ELF-1 (cell line): ENCODE measurements at regions not wholly inside any gene's neighbourhood (a gene's known extent, or its start where the extent isn't known, plus 50 kb on each side); places are given as distances from the start of the nearest gene placed in this dataset.

Experiments used
- DNase-seq: peaks from one replicate; pipeline ENCODE4 v3.0.0-alpha.2; 2016; ENCODE audit warnings: low read depth, low spot score

- DNase-seq = no peak
These were observed 389.2 kb upstream of the NUDT12 start for GRCh38 chr5:103951776-103952175.

DNA sequence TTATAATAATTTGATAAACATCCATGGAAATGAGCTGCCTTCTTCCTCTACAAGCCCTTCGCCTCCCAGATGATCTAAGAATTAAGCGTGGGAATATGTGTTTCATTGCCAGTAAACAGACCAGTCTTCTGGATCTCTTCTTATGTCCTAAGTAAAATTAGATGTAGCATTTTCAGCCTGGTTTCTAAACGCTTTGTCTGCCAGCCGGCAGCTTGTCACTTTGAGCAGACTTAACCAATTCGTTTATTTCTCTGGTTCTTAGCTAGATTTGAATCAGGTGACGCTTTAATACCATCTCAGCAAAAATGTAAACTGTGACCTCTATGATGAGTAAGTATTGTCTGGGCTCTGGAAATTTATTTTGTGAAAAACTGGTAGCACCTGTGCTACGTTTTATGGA, 380.6 kb upstream of the NUDT12 start:
- DNase-seq = no peak

DNA sequence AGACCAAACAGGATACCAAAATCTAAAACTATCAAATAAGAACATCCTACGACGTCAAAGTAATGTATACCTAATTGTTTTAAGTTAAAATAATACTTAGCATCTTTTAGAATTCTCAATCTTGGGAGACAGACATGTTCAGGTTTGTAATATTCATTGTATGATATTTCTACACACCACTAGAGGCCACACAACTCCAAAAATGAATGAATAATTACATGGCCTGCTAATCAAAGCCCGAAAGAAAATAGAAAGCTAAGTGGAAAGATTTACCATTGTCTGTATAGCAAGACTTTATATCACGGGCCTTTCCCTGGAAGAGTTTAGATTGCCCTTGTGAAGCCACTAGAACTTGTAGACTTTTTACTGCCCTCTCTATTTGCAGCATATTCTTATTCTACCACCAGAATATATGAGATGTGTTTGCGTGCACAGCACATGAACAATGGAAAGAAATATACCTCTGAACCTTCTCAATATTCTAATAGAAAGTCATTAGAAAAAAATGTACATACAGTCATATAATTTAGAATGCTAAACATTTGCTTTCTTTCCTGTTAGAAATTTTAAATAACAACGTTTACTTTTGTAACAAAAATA, 380.1 kb upstream of the NUDT12 start:
- DNase-seq = no peak

DNA sequence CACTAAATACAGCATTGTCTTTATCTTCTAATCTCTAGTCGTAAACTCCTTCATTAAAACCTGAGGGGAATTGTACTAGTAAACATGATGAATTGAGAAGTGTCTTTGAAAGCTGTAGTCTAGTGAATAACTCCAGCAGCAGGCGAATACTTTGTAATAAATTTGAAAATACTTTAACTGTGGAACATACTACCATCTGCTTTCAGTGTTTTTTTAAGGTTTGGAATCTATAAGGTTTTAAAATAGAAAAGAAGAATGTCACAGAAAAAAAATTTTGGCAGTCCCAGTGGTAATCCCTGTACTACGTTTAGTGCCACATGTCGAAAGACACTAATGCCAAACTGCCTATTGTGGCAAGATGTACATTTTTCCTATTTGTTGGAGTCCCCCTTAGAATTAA, 379.0 kb upstream of the NUDT12 start:
- no peak for DNase-seq

DNA sequence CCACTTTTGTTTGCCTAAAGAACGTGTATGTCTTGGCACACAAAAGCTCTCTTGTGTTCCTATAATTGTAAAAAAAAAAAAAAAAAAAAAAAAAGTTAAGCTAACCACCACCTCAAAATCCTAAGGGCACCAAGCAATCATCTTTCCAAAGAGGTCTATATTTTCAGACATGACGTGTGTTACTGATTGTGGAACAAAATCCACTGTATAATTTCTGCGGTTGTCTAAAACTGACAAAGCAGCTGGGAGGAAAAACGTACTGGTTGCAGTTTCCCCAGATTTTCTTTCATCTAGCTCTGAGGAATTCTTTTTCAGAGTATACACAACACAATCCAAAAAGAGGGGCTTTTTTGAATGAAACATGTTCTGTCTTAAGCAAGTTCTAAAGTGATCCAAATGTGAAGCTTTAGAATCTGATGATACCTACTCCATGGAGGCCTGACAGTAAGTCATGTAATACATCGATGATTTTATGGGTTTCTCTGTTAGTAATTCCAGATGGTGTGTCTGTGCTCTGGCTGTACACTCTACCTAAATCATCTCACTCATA, 375.6 kb upstream of the NUDT12 start:
- no peak for DNase-seq

- DNase-seq = no peak
These were observed 366.9 kb upstream of the NUDT12 start for GRCh38 chr5:103929338-103930013.

DNA sequence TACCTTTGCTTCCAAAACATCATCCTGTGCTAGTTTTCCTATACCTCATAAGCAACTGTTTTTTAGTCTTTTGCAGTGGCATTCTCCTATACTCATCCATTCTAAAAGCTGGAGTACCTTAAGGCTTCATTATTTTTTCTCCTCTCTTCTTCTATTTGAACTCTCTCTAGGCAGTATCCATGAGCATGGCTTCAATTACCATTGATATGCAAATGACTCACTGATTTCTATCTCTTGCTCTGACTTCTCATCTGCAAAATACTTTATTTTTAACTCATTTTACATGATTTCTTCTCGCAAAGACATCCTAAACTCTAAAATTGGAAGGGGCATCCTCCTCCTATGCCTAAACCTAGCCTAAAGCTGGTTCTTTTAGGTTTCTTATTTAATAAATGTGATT, 365.1 kb upstream of the NUDT12 start:
- DNase-seq = no peak

DNA sequence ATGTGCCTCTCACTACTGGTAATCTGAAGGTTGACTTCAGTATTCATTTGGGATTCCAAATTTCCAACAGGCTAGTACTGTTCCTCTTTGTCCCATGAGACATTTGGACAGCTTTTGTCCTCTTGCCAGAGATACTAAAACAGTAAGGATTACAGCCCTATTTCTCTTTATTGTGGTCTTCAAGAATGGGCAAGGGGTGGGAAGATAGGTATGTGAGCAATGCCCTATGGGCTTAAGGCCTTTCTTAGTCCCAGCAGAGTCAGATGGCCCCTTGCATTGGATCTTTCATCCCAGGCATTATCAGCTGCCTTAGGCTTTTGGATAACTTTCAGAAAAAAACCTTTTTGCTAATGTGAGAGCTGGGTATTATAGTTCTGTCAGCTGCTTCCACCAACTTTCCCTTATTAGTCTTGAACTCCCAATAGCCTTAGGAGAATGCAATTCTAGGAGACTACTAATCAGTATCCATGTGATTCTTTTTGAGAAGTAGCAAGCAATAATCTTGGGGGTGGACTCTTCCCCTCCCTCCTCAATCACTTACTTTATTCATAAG, 361.1 kb upstream of the NUDT12 start:
- no peak for DNase-seq

DNA sequence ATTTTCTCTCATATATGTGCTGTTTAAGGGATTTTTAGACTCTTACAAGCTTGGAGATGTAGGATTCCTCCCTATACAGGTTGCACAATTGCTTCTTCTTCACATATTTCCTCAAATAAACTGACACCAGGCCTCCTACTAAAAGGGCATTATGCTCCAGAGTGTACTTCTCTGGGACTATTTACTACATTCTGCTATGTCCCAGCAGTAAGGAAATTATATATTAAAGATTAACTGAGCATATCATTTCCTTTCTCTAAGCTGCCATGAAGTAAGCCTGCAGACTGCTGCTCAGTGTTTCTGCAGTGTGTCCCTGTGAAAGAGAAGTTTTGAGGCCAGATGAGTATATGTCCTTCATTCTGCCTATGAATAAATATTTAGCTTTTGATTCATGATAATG, 356.9 kb upstream of the NUDT12 start:
- DNase-seq = no peak

GRCh38 chr5:103918668-103919367, 356.2 kb upstream of the NUDT12 start:
- peak; percentile 9 for DNase-seq

GRCh38 chr5:103915081-103915480, 352.5 kb upstream of the NUDT12 start:
- DNase-seq = no peak

DNA sequence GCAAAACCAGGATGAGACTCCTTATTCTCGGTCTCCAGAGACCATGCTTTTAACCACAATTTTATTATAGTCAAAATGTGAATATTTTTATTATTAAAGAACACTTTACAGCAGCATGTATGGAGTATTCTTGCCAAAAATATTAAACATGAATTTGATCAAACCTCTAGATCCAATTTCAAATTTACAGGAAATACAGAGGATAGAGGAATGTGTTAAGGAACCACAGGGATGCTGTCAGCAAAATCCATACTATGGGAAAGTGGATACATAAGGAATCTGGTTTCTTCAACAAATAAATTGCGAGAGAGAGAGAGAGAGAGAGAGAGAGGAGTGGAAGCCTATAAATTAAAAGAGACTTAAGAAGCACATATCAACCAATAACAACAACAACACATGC, 348.2 kb upstream of the NUDT12 start:
- DNase-seq = no peak

GRCh38 chr5:103910011-103910410, 347.4 kb upstream of the NUDT12 start:
- no peak for DNase-seq

DNA sequence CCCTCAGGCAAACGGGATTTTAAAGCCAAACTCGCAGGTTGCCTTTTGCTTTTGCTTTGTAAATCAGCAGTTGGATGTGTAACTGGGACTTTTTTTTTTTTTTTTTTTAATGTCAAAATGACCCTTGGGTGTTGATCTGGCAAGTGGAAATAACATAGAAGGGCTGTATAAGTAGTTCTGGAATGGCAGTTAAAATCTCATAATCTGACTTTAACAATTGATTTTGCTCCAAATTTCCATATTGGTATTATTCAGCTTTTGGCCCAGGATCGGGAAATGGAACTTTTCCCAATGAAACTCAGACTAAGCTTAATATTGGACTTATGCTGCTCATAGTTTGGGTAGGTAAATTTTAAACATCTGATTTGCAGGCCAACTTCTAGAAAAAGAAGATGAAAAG, 346.8 kb upstream of the NUDT12 start:
- no peak for DNase-seq

- DNase-seq = peak; percentile 8
These were observed 345.9 kb upstream of the NUDT12 start for GRCh38 chr5:103908336-103909080.

- no peak for DNase-seq
These were observed 344.4 kb upstream of the NUDT12 start for GRCh38 chr5:103907001-103907400.

GRCh38 chr5:103904651-103905050, 342.1 kb upstream of the NUDT12 start:
- no peak for DNase-seq

DNA sequence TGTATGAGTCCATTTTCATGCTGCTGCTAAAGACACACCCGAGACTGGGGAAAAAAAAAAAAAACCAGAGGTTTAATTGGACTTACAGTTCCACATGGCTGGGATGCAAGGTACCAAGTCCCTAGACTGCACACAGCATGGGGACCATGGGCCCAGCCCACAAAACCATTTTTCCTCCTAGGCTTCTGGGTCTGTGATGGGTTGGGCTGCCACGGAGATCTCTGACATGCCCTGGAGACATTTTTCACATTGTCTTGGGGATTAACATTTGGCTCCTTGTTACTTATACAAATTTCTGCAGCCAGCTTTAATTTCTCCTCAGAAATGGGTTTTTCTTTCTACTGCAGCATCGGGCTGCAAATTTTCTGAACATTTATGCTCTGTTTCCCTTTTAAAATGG, 340.3 kb upstream of the NUDT12 start:
- no peak for DNase-seq

DNA sequence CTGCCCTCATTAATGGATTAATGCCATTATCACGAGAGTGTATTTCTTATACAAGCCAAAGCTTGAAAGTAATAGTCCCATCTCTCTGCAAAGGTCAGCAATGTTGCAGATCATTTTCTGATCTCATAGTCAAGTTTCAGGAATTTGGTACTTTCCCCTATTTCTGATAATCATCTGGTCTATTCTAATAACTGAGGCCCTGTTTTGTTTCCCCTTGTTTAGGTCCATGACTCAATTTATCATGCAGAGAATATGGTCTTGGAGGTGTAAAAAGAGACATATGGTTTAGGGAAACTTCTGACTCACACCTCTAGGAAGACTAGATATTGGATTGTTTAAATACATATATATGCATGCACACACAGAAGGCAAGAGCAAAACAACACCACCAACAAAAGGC, 339.3 kb upstream of the NUDT12 start:
- DNase-seq = no peak

- no peak for DNase-seq
These were observed 334.0 kb upstream of the NUDT12 start for GRCh38 chr5:103896593-103896992.

GRCh38 chr5:103895738-103896137, 333.1 kb upstream of the NUDT12 start:
- no peak for DNase-seq

GRCh38 chr5:103894882-103895281, 332.3 kb upstream of the NUDT12 start:
- DNase-seq = peak; percentile 24
